Upper lobe of left lung (tissue), 6 donors: ENCODE measurements at regions not wholly inside any gene's neighbourhood (a gene's known extent, or its start where the extent isn't known, plus 50 kb on each side); places are given as distances from the start of the nearest gene placed in this dataset.

Experiments used
- ATAC-seq, 2 donors: fragments of 200-7000 bp; cut with Tn5 transposase; one replicate each; pipeline ENCODE4 v1.9.1; 2022; ENCODE audit warnings: mild to moderate bottlenecking in 2 of 2, moderate library complexity in 2 of 2; ENCODE audit not compliant: low FRiP score in 2 of 2
- DNase-seq, 2 donors: peaks; one replicate each; pipeline ENCODE4 v3.0.0-alpha.2; 2019 to 2020
- H3K27ac ChIP-seq, 4 donors: fragments of 200-600 bp; sonication (generic); one replicate each; pipeline ENCODE4 v1.5.1; 2016 to 2019
- H3K27me3 ChIP-seq, 4 donors: fragments of 200-600 bp; sonication (generic); one replicate each; pipeline ENCODE4 v1.5.1; 2017 to 2019
- H3K36me3 ChIP-seq, 4 donors: fragments of 200-600 bp; sonication (generic); one replicate each; pipeline ENCODE4 v1.5.1; 2016 to 2019
- H3K4me1 ChIP-seq, 4 donors: fragments of 200-600 bp; sonication (generic); one replicate each; pipeline ENCODE4 v1.5.1; 2018 to 2019
- H3K4me3 ChIP-seq, 4 donors: fragments of 200-600 bp; sonication (generic); one replicate each; pipeline ENCODE4 v1.5.1; 2017 to 2019; ENCODE audit warnings: mild to moderate bottlenecking in 2 of 4, moderate library complexity in 1 of 4
- H3K9me3 ChIP-seq, 4 donors: fragments of 200-600 bp; sonication (generic); one replicate each; pipeline ENCODE4 v1.5.1; 2018 to 2019
- CTCF ChIP-seq, 6 experiments: fragments of 450-650 bp in 4 of 6; fragments of 200-600 bp in 2 of 6; sonication (generic) in 2 of 6; IDR thresholded peaks; one replicate each; pipeline ENCODE4 v1.5.1; 2016 to 2019; ENCODE audit warnings: antibody characterized with exemption in 6 of 6
- EP300 ChIP-seq, 4 donors: sonication (generic); formaldehyde crosslinking; IDR thresholded peaks; one replicate each; pipeline ENCODE4 v1.5.1; 2017; ENCODE audit warnings: antibody characterized with exemption in 4 of 4, control low read depth in 2 of 4
- POLR2A ChIP-seq, 4 donors: fragments of 450-650 bp; IDR thresholded peaks; one replicate each; pipeline ENCODE4 v1.5.1; 2016 to 2017; ENCODE audit warnings: antibody characterized with exemption in 4 of 4, mild to moderate bottlenecking in 2 of 4
- POLR2AphosphoS5 ChIP-seq, 2 donors: sonication (generic); formaldehyde crosslinking; IDR thresholded peaks; one replicate each; pipeline ENCODE4 v1.5.1; 2017; ENCODE audit warnings: antibody characterized with exemption in 2 of 2
- WGBS, 2 donors: methylation state at CpG; one replicate each; pipeline ENCODE4 v1.1.5; 2017 to 2018; 5-methylcytosine and 5-hydroxymethylcytosine counted together
- donor health status: DM: no; HTN: no; CAD: no; lungs with moderate emphysema.
- donor health status: DM: no; HTN: yes; CAD: no; lungs with severe emphysema.

- 87 to 91% methylated on average over 1 of the region's 1 CpG for WGBS, 2 donors
- no peaks in the 10 kb centered on the region for H3K36me3 ChIP-seq
- no peak for ATAC-seq
- H3K4me3 ChIP-seq = no peak overlapping the region
- no peak overlapping the region for H3K27ac ChIP-seq
- no peaks in the 10 kb centered on the region for H3K9me3 ChIP-seq
- no peaks in the 10 kb centered on the region for H3K4me1 ChIP-seq
- DNase-seq = no peak
- H3K27me3 ChIP-seq = no peaks in the 10 kb centered on the region
- no peak for TF ChIP-seq POLR2A (IDR thresholded peaks at IDR 0.05)
- TF ChIP-seq POLR2AphosphoS5 (IDR thresholded peaks at IDR 0.05) = no peak
- TF ChIP-seq CTCF (IDR thresholded peaks at IDR 0.05) = no peak
- TF ChIP-seq EP300 (IDR thresholded peaks at IDR 0.05) = no peak
These were observed 115.1 kb upstream of the DKK2 start for GRCh38 chr4:107151173-107151572.

GRCh38 chr4:107148904-107149303, 112.8 kb upstream of the DKK2 start:
- Histone ChIP-seq H3K4me1 (no peaks in the 10 kb centered on the region), H3K9me3 (no peaks in the 10 kb centered on the region), H3K36me3 (no peaks in the 10 kb centered on the region), H3K27me3 (no peaks in the 10 kb centered on the region), H3K27ac (no peak overlapping the region), H3K4me3 (no peak overlapping the region)
- ATAC-seq (no peak), DNase-seq (no peak)
- 79 to 83% methylated on average over 1 of the region's 1 CpG for WGBS, 2 donors
- TF ChIP-seq POLR2A (IDR thresholded peaks at IDR 0.05) (no peak), EP300 (IDR thresholded peaks at IDR 0.05) (no peak), CTCF (IDR thresholded peaks at IDR 0.05) (no peak), POLR2AphosphoS5 (IDR thresholded peaks at IDR 0.05) (no peak)

GRCh38 chr4:107147873-107148272, 111.8 kb upstream of the DKK2 start:
- no peaks in the 10 kb centered on the region for H3K27me3 ChIP-seq
- no peaks in the 10 kb centered on the region for H3K9me3 ChIP-seq
- H3K27ac ChIP-seq = no peak overlapping the region
- DNase-seq = no peak
- ATAC-seq = no peak
- H3K36me3 ChIP-seq = no peaks in the 10 kb centered on the region
- WGBS, 2 donors = 68 to 71% methylated on average over 1 of the region's 1 CpG
- no peaks in the 10 kb centered on the region for H3K4me1 ChIP-seq
- TF ChIP-seq POLR2AphosphoS5 (IDR thresholded peaks at IDR 0.05) (no peak), EP300 (IDR thresholded peaks at IDR 0.05) (no peak), CTCF (IDR thresholded peaks at IDR 0.05) (no peak), POLR2A (IDR thresholded peaks at IDR 0.05) (no peak)
- H3K4me3 ChIP-seq = no peak overlapping the region

- TF ChIP-seq POLR2AphosphoS5 (IDR thresholded peaks at IDR 0.05) (no peak), POLR2A (IDR thresholded peaks at IDR 0.05) (no peak), EP300 (IDR thresholded peaks at IDR 0.05) (no peak), CTCF (IDR thresholded peaks at IDR 0.05) (no peak)
- DNase-seq = no peak
- no peaks in the 10 kb centered on the region for H3K27me3 ChIP-seq
- no peaks in the 10 kb centered on the region for H3K4me1 ChIP-seq
- ATAC-seq = no peak
- H3K27ac ChIP-seq = no peak overlapping the region
- no peak overlapping the region for H3K4me3 ChIP-seq
- H3K9me3 ChIP-seq = no peaks in the 10 kb centered on the region
- H3K36me3 ChIP-seq = no peaks in the 10 kb centered on the region
- 63 to 68% methylated on average over 1 of the region's 1 CpG for WGBS, 2 donors
These were observed 102.3 kb upstream of the DKK2 start for GRCh38 chr4:107138433-107138832.

GRCh38 chr4:107133965-107134653, 98.0 kb upstream of the DKK2 start:
- 87 to 88% methylated on average over 4 of the region's 4 CpGs for WGBS, 2 donors
- no peak overlapping the region for H3K4me3 ChIP-seq
- H3K36me3 ChIP-seq = no peaks in the 10 kb centered on the region
- TF ChIP-seq POLR2AphosphoS5 (IDR thresholded peaks at IDR 0.05) (no peak), CTCF (IDR thresholded peaks at IDR 0.05) (no peak), EP300 (IDR thresholded peaks at IDR 0.05) (no peak), POLR2A (IDR thresholded peaks at IDR 0.05) (no peak)
- H3K27me3 ChIP-seq = no peaks in the 10 kb centered on the region
- H3K4me1 ChIP-seq = no peaks in the 10 kb centered on the region
- ATAC-seq (no peak), DNase-seq (no peak)
- no peaks in the 10 kb centered on the region for H3K9me3 ChIP-seq
- H3K27ac ChIP-seq = no peak overlapping the region
